K562 (cell line): ENCODE measurements at regions not wholly inside any gene's neighbourhood (a gene's known extent, or its start where the extent isn't known, plus 50 kb on each side); places are given as distances from the start of the nearest gene placed in this dataset.

Experiments used
- FOS ChIP-seq: IDR thresholded peaks from 3 replicates; pipeline ENCODE4 v1.6.1; 2011; ENCODE audit not compliant: insufficient read length; ENCODE audit errors: extremely low read depth
- HMG20A ChIP-seq: fragments of 450-650 bp; formaldehyde crosslinking; conservative IDR thresholded peaks from 2 replicates; pipeline ENCODE4 v1.4.0; 2020; ENCODE audit warnings: mild to moderate bottlenecking, mixed read lengths
- RAD21 ChIP-seq, 2 experiments: fragments of 250-450 bp in 1 of 2; fragments of 450-650 bp in 1 of 2; sonication (Bioruptor Pico) in 1 of 2; formaldehyde crosslinking in 1 of 2; IDR thresholded peaks in 1 of 2; conservative IDR thresholded peaks in 1 of 2; 2 replicates each; pipeline versions ENCODE4 v1.4.0 to v1.8.0; 2020 to 2022; ENCODE audit warnings: mild to moderate bottlenecking in 2 of 2, moderate library complexity in 1 of 2
- SLC30A9 ChIP-seq: fragments of 250-450 bp; sonication (Bioruptor Pico); IDR thresholded peaks from 2 replicates; pipeline ENCODE4 v1.8.0; 2022; ENCODE audit warnings: mild to moderate bottlenecking, moderate library complexity
- TEAD4 ChIP-seq, 2 experiments: sonication (generic) in 1 of 2; formaldehyde crosslinking in 1 of 2; IDR thresholded peaks; 2 replicates each; pipeline versions ENCODE4 v1.6.1 to v1.8.0; 2012 to 2022; ENCODE audit warnings: borderline replicate concordance in 1 of 2, inconsistent platforms in 1 of 2, low read length in 1 of 2, mild to moderate bottlenecking in 1 of 2, missing genetic modification reagents in 1 of 2
- YY1 ChIP-seq, 3 experiments: IDR thresholded peaks; 2 replicates each; pipeline ENCODE4 v1.6.1; 2011; ENCODE audit warnings: low read length in 2 of 3, mild to moderate bottlenecking in 2 of 3, moderate library complexity in 2 of 3, borderline replicate concordance in 1 of 3, control low read depth in 1 of 3, low read depth in 1 of 3; ENCODE audit not compliant: insufficient read depth in 3 of 3, insufficient replicate concordance in 2 of 3, control insufficient read depth in 1 of 3, insufficient read length in 1 of 3; ENCODE audit errors: extremely low read depth in 1 of 3
- ZC3H4 ChIP-seq: sonication (generic); formaldehyde crosslinking; IDR thresholded peaks from 2 replicates; pipeline ENCODE4 v1.9.0; 2021; ENCODE audit warnings: missing genetic modification reagents, borderline replicate concordance
- ZNF165 ChIP-seq: fragments of 250-450 bp; sonication (Bioruptor Pico); IDR thresholded peaks from 2 replicates; pipeline ENCODE4 v1.4.0; 2020; ENCODE audit warnings: borderline replicate concordance
- ZNF57 ChIP-seq: fragments of 450-650 bp; formaldehyde crosslinking; IDR thresholded peaks from 2 replicates; pipeline ENCODE4 v1.4.0; 2020; ENCODE audit warnings: mild to moderate bottlenecking, moderate library complexity
- ZNF644 ChIP-seq: fragments of 200-800 bp; sonication (Bioruptor generic); IDR thresholded peaks from 2 replicates; pipeline ENCODE4 v1.6.1; 2016; ENCODE audit warnings: low read depth, missing genetic modification characterization, missing compliant biosample characterization
- ZNF699 ChIP-seq: fragments of 250-450 bp; sonication (Bioruptor Pico); IDR thresholded peaks from 2 replicates; pipeline ENCODE4 v1.8.0; 2021; ENCODE audit warnings: mild to moderate bottlenecking, moderate library complexity; ENCODE audit not compliant: insufficient replicate concordance
- TF ChIP-seq, protein P1 (sequence below): fragments of 450-650 bp; IDR thresholded peaks from 2 replicates; pipeline ENCODE4 v1.6.1; 2017; ENCODE audit warnings: antibody characterized with exemption, mild to moderate bottlenecking
- TF ChIP-seq, protein P2 (sequence below): fragments of 200-800 bp; sonication (Bioruptor generic); IDR thresholded peaks from 2 replicates; pipeline ENCODE4 v1.6.1; 2016; ENCODE audit warnings: missing genetic modification characterization, missing compliant biosample characterization
- TF ChIP-seq, protein P3 (sequence below): sonication (generic); formaldehyde crosslinking; IDR thresholded peaks from 2 replicates; pipeline ENCODE4 v1.8.1; 2023; ENCODE audit warnings: mild to moderate bottlenecking, missing genetic modification reagents, moderate library complexity

DNA sequence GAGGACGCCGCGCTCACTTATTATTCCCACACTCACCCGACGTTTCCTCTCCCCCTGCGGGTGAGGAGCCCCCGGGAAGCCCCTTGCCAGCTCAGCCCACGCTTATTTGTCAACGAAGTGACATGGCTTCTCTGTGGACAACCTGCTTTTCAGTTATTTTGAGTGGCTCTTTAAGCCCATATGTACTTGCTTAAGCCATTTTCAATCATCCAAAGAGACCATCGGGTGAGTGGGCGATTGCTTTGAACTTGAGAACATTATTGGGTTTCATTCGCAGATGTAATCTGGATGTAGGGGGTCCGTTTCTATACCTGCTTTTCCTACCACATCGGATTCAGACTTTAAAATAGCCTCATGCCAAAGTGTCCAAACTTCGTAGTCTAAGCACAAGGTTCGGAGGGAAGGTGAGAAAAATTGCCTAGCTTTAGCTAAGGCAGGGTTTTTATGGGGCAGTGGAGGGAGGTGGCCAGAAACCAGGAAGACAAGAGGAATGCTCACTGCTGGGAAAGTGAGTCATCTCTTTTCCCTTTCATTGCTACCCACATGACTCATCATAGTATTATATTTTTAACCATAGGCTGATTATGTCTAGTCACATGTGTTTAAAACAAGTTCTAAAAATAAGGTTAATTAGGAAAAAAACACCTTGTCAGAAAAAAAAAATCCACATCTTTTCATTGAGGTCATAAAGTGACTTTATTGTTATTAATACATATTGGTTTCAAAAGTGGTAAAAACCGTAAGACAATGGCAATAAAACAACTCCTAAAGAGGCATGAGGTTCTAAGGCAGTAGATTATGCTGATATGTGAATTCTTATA is 773.1 kb upstream of the NR2F2 start (continued):
- TF ChIP-seq, protein P1, sequence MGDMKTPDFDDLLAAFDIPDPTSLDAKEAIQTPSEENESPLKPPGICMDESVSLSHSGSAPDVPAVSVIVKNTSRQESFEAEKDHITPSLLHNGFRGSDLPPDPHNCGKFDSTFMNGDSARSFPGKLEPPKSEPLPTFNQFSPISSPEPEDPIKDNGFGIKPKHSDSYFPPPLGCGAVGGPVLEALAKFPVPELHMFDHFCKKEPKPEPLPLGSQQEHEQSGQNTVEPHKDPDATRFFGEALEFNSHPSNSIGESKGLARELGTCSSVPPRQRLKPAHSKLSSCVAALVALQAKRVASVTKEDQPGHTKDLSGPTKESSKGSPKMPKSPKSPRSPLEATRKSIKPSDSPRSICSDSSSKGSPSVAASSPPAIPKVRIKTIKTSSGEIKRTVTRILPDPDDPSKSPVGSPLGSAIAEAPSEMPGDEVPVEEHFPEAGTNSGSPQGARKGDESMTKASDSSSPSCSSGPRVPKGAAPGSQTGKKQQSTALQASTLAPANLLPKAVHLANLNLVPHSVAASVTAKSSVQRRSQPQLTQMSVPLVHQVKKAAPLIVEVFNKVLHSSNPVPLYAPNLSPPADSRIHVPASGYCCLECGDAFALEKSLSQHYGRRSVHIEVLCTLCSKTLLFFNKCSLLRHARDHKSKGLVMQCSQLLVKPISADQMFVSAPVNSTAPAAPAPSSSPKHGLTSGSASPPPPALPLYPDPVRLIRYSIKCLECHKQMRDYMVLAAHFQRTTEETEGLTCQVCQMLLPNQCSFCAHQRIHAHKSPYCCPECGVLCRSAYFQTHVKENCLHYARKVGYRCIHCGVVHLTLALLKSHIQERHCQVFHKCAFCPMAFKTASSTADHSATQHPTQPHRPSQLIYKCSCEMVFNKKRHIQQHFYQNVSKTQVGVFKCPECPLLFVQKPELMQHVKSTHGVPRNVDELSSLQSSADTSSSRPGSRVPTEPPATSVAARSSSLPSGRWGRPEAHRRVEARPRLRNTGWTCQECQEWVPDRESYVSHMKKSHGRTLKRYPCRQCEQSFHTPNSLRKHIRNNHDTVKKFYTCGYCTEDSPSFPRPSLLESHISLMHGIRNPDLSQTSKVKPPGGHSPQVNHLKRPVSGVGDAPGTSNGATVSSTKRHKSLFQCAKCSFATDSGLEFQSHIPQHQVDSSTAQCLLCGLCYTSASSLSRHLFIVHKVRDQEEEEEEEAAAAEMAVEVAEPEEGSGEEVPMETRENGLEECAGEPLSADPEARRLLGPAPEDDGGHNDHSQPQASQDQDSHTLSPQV: peak; percentile 91; the same call in 1 of the 2 replicates
- no peak for TF ChIP-seq ZC3H4 (CRISPR knock-in tag)
- peak; percentile 45; the same call in 1 of the 2 replicates for TF ChIP-seq TEAD4 (IDR thresholded peaks at IDR 0.05; ENCODE audit: low read length)
- no peak for TF ChIP-seq TEAD4 (CRISPR knock-in tag; IDR thresholded peaks at IDR 0.05; ENCODE audit: borderline replicate concordance)
- no peak for TF ChIP-seq YY1 (IDR thresholded peaks at IDR 0.05; ENCODE audit: borderline replicate concordance in 1 of 3, control insufficient read depth in 1 of 3, extremely low read depth in 1 of 3, insufficient read depth in 3 of 3, insufficient read length in 1 of 3, insufficient replicate concordance in 2 of 3, low read depth in 1 of 3, low read length in 2 of 3)
- peak; percentile 47 for TF ChIP-seq FOS
- peak; percentile 76 for TF ChIP-seq ZNF644 (tag)
- TF ChIP-seq ZNF165 (CRISPR knock-in tag): 0 out of 2 replicates have a peak, but pooled peaks have one; percentile 65
- TF ChIP-seq, protein P2, sequence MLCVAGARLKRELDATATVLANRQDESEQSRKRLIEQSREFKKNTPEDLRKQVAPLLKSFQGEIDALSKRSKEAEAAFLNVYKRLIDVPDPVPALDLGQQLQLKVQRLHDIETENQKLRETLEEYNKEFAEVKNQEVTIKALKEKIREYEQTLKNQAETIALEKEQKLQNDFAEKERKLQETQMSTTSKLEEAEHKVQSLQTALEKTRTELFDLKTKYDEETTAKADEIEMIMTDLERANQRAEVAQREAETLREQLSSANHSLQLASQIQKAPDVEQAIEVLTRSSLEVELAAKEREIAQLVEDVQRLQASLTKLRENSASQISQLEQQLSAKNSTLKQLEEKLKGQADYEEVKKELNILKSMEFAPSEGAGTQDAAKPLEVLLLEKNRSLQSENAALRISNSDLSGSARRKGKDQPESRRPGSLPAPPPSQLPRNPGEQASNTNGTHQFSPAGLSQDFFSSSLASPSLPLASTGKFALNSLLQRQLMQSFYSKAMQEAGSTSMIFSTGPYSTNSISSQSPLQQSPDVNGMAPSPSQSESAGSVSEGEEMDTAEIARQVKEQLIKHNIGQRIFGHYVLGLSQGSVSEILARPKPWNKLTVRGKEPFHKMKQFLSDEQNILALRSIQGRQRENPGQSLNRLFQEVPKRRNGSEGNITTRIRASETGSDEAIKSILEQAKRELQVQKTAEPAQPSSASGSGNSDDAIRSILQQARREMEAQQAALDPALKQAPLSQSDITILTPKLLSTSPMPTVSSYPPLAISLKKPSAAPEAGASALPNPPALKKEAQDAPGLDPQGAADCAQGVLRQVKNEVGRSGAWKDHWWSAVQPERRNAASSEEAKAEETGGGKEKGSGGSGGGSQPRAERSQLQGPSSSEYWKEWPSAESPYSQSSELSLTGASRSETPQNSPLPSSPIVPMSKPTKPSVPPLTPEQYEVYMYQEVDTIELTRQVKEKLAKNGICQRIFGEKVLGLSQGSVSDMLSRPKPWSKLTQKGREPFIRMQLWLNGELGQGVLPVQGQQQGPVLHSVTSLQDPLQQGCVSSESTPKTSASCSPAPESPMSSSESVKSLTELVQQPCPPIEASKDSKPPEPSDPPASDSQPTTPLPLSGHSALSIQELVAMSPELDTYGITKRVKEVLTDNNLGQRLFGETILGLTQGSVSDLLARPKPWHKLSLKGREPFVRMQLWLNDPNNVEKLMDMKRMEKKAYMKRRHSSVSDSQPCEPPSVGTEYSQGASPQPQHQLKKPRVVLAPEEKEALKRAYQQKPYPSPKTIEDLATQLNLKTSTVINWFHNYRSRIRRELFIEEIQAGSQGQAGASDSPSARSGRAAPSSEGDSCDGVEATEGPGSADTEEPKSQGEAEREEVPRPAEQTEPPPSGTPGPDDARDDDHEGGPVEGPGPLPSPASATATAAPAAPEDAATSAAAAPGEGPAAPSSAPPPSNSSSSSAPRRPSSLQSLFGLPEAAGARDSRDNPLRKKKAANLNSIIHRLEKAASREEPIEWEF: no peak
- TF ChIP-seq, protein P3, sequence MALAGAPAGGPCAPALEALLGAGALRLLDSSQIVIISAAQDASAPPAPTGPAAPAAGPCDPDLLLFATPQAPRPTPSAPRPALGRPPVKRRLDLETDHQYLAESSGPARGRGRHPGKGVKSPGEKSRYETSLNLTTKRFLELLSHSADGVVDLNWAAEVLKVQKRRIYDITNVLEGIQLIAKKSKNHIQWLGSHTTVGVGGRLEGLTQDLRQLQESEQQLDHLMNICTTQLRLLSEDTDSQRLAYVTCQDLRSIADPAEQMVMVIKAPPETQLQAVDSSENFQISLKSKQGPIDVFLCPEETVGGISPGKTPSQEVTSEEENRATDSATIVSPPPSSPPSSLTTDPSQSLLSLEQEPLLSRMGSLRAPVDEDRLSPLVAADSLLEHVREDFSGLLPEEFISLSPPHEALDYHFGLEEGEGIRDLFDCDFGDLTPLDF (CRISPR knock-in tag): no peak
- TF ChIP-seq HMG20A: no peak
- no peak for TF ChIP-seq RAD21 (CRISPR knock-in tag; conservative IDR thresholded peaks at IDR 0.05 in 1 of 2, IDR thresholded peaks at IDR 0.05 in 1 of 2)
- TF ChIP-seq SLC30A9 (CRISPR knock-in tag): no peak
- no peak for TF ChIP-seq ZNF57
- TF ChIP-seq ZNF699 (CRISPR knock-in tag): no peak
